A673 (cell line): ENCODE measurements at regions not wholly inside any gene's neighbourhood (a gene's known extent, or its start where the extent isn't known, plus 50 kb on each side); places are given as distances from the start of the nearest gene placed in this dataset.

ENCODE experiments used
- EZH2 ChIP-seq: fragments of 200-600 bp; sonication (generic); IDR thresholded peaks from 2 replicates; pipeline ENCODE4 v1.6.1; 2017; ENCODE audit warnings: borderline replicate concordance, low read depth, mild to moderate bottlenecking, mixed read lengths, antibody characterized with exemption, low read length; ENCODE audit not compliant: poor library complexity, severe bottlenecking
- TF ChIP-seq, protein P1 (sequence below): fragments of 300-800, 200-600 bp; sonication (generic); conservative IDR thresholded peaks from 2 replicates; pipeline ENCODE4 v1.5.1; 2017; ENCODE audit warnings: low read depth, mild to moderate bottlenecking, antibody characterized with exemption, low read length, moderate library complexity, mixed read lengths

- TF ChIP-seq, protein P1, sequence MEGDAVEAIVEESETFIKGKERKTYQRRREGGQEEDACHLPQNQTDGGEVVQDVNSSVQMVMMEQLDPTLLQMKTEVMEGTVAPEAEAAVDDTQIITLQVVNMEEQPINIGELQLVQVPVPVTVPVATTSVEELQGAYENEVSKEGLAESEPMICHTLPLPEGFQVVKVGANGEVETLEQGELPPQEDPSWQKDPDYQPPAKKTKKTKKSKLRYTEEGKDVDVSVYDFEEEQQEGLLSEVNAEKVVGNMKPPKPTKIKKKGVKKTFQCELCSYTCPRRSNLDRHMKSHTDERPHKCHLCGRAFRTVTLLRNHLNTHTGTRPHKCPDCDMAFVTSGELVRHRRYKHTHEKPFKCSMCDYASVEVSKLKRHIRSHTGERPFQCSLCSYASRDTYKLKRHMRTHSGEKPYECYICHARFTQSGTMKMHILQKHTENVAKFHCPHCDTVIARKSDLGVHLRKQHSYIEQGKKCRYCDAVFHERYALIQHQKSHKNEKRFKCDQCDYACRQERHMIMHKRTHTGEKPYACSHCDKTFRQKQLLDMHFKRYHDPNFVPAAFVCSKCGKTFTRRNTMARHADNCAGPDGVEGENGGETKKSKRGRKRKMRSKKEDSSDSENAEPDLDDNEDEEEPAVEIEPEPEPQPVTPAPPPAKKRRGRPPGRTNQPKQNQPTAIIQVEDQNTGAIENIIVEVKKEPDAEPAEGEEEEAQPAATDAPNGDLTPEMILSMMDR = no peak
- no peak for TF ChIP-seq EZH2
Observed at GRCh38 chr1:72432645-72433267, 150.4 kb upstream of the NEGR1 start.
